ENCODE measurements at regions not wholly inside any gene's neighbourhood (a gene's known extent, or its start where the extent isn't known, plus 50 kb on each side); places are given as distances from the start of the nearest gene placed in this dataset.

GRCh38 chr1:29708796-29709703 lies 472.7 kb downstream of the PTPRU start:
- TF ChIP-seq BHLHE40 (IDR thresholded peaks at IDR 0.05; ENCODE audit: borderline replicate concordance), result no peak
- no peak for TF ChIP-seq FOXM1 (IDR thresholded peaks at IDR 0.05; ENCODE audit: borderline replicate concordance)
- TF ChIP-seq FOXK2 (IDR thresholded peaks at IDR 0.05), result no peak
- no peak for TF ChIP-seq SUZ12 (IDR thresholded peaks at IDR 0.05)
- TF ChIP-seq NFRKB (IDR thresholded peaks at IDR 0.05), result no peak
- no peak for TF ChIP-seq FOXA1 (IDR thresholded peaks at IDR 0.05)
- no peak for TF ChIP-seq ELF4 (IDR thresholded peaks at IDR 0.05)
- no peak for TF ChIP-seq L3MBTL2 (conservative IDR thresholded peaks at IDR 0.05)
- no peak for TF ChIP-seq SP1 (IDR thresholded peaks at IDR 0.05)
- no peak for TF ChIP-seq PKNOX1 (IDR thresholded peaks at IDR 0.05)
- no peak for TF ChIP-seq HDGF (IDR thresholded peaks at IDR 0.05; ENCODE audit: borderline replicate concordance)
